ENCODE measurements at regions not wholly inside any gene's neighbourhood (a gene's known extent, or its start where the extent isn't known, plus 50 kb on each side); places are given as distances from the start of the nearest gene placed in this dataset.

- TF ChIP-seq POLR2A (IDR thresholded peaks at IDR 0.05) (no peak), CTCF (IDR thresholded peaks at IDR 0.05) (no peak), EP300 (IDR thresholded peaks at IDR 0.05) (no peak)
Observed at GRCh38 chr12:128120035-128120434, 146.9 kb upstream of the TMEM132C start.

Data from stomach (tissue), 4 donors.